ENCODE measurements at regions not wholly inside any gene's neighbourhood (a gene's known extent, or its start where the extent isn't known, plus 50 kb on each side); places are given as distances from the start of the nearest gene placed in this dataset.

- H3K27me3 ChIP-seq (ENCODE audit: low read depth): no peaks in the 10 kb centered on the region
- DNase-seq: no peak
- no peaks in the 10 kb centered on the region for H3K4me1 ChIP-seq
- H3K9me3 ChIP-seq (replicated peaks): no peaks in the 10 kb centered on the region
- H3K27ac ChIP-seq (replicated peaks): no peak overlapping the region
- TF ChIP-seq CTCF (IDR thresholded peaks at IDR 0.05; ENCODE audit: borderline replicate concordance): no peak
- H3K36me3 ChIP-seq: no peaks in the 10 kb centered on the region
- intact Hi-C loops (cut with micrococcal nuclease): no loop called here
- H3K4me3 ChIP-seq: no peak overlapping the region
These were observed 172.6 kb downstream of the SATB1 start for GRCh38 chr3:18252578-18252977.

- Histone ChIP-seq H3K36me3 (no peaks in the 10 kb centered on the region), H3K27ac (replicated peaks) (no peak overlapping the region), H3K4me1 (no peaks in the 10 kb centered on the region), H3K4me3 (no peak overlapping the region), H3K9me3 (replicated peaks) (no peaks in the 10 kb centered on the region), H3K27me3 (ENCODE audit: low read depth) (no peaks in the 10 kb centered on the region)
- intact Hi-C loops (cut with micrococcal nuclease): no loop called here
- DNase-seq: no peak
- no peak for TF ChIP-seq CTCF (IDR thresholded peaks at IDR 0.05; ENCODE audit: borderline replicate concordance)
These were observed 174.1 kb downstream of the SATB1 start for GRCh38 chr3:18250991-18251390.

GRCh38 chr3:18249126-18249525 lies 176.0 kb downstream of the SATB1 start:
- Histone ChIP-seq H3K9me3 (replicated peaks) (no peaks in the 10 kb centered on the region), H3K36me3 (no peaks in the 10 kb centered on the region), H3K4me3 (no peak overlapping the region), H3K4me1 (no peaks in the 10 kb centered on the region), H3K27ac (replicated peaks) (no peak overlapping the region), H3K27me3 (ENCODE audit: low read depth) (no peaks in the 10 kb centered on the region)
- DNase-seq: no peak
- TF ChIP-seq CTCF (IDR thresholded peaks at IDR 0.05; ENCODE audit: borderline replicate concordance): no peak
- intact Hi-C loops (cut with micrococcal nuclease): no loop called here

GRCh38 chr3:18247776-18248310 lies 177.3 kb downstream of the SATB1 start:
- Histone ChIP-seq H3K36me3 (no peaks in the 10 kb centered on the region), H3K9me3 (replicated peaks) (no peaks in the 10 kb centered on the region), H3K27me3 (ENCODE audit: low read depth) (no peaks in the 10 kb centered on the region), H3K27ac (replicated peaks) (no peak overlapping the region), H3K4me1 (no peaks in the 10 kb centered on the region), H3K4me3 (no peak overlapping the region)
- no peak for TF ChIP-seq CTCF (IDR thresholded peaks at IDR 0.05; ENCODE audit: borderline replicate concordance)
- intact Hi-C loops (cut with micrococcal nuclease): no loop called here
- DNase-seq: no peak

GRCh38 chr3:18247139-18247695 lies 177.9 kb downstream of the SATB1 start:
- intact Hi-C loops (cut with micrococcal nuclease): no loop called here
- H3K9me3 ChIP-seq (replicated peaks): no peaks in the 10 kb centered on the region
- no peak overlapping the region for H3K27ac ChIP-seq (replicated peaks)
- no peak for DNase-seq
- H3K4me3 ChIP-seq: no peak overlapping the region
- H3K36me3 ChIP-seq: no peaks in the 10 kb centered on the region
- no peaks in the 10 kb centered on the region for H3K4me1 ChIP-seq
- H3K27me3 ChIP-seq (ENCODE audit: low read depth): no peaks in the 10 kb centered on the region
- no peak for TF ChIP-seq CTCF (IDR thresholded peaks at IDR 0.05; ENCODE audit: borderline replicate concordance)
